H1 (cell line): ENCODE measurements at regions not wholly inside any gene's neighbourhood (a gene's known extent, or its start where the extent isn't known, plus 50 kb on each side); places are given as distances from the start of the nearest gene placed in this dataset.
"Not testable (repeated sequence)": the region's sequence is repeated elsewhere in the genome, so short reads cannot be mapped to it uniquely, and the experiment has no call there.

ENCODE experiments used
- CTCF ChIA-PET: fragments of 300-600 bp; sonication (Branson Sonifier 250); formaldehyde crosslinking; loops from one replicate; lab custom pipeline; 2021; ENCODE audit not compliant: partially characterized antibody; lab: Charles Lee
- POLR2A ChIA-PET: fragments of 300-600 bp; sonication (Branson Sonifier 250); formaldehyde crosslinking; loops from one replicate; lab custom pipeline; 2021; ENCODE audit warnings: inconsistent platforms; ENCODE audit not compliant: partially characterized antibody; lab: Charles Lee
- DNase-seq, 2 experiments: peaks; one replicate each; pipeline versions ENCODE4 v3.0.0 to v3.0.0-alpha.2; 2010 to 2022; ENCODE audit warnings: low spot score in 2 of 2, low read depth in 1 of 2, mixed read lengths in 1 of 2
- FAIRE-seq: peaks from 2 replicates; lab custom pipeline; 2011; peaks lifted over from hg19 to GRCh38; lab: Jason Lieb, UNC
- H2AFZ ChIP-seq: 2 replicates; pipeline ENCODE4 v1.8.1; 2012; ENCODE audit warnings: low read length, inconsistent platforms
- H2AK5ac ChIP-seq: 2 replicates; pipeline ENCODE4 v1.6.1; 2013; ENCODE audit warnings: low read depth, low read length
- H2BK120ac ChIP-seq: replicated peaks from 2 replicates; pipeline ENCODE3; 2013; ENCODE audit warnings: low read depth, low read length, inconsistent platforms
- H2BK12ac ChIP-seq: 2 replicates; pipeline ENCODE4 v1.6.1; 2013; ENCODE audit warnings: low read depth, low read length
- H2BK15ac ChIP-seq: 2 replicates; pipeline ENCODE4 v1.6.1; 2013; ENCODE audit warnings: low read length
- H2BK20ac ChIP-seq: 2 replicates; pipeline ENCODE4 v1.6.1; 2013; ENCODE audit warnings: low read length
- H2BK5ac ChIP-seq: 2 replicates; pipeline ENCODE4 v1.6.1; 2013; ENCODE audit warnings: low read depth, low read length
- H3K14ac ChIP-seq: 2 replicates; pipeline ENCODE4 v1.6.1; 2013; ENCODE audit warnings: inconsistent platforms; ENCODE audit not compliant: insufficient read length
- H3K18ac ChIP-seq: 2 replicates; pipeline ENCODE4 v1.6.1; 2013; ENCODE audit warnings: low read length; ENCODE audit errors: extremely low read depth
- H3K23ac ChIP-seq: 2 replicates; pipeline ENCODE4 v1.6.1; 2013; ENCODE audit warnings: inconsistent platforms; ENCODE audit not compliant: insufficient read length
- H3K23me2 ChIP-seq: 2 replicates; pipeline ENCODE4 v1.6.1; 2013; ENCODE audit warnings: low read depth, low read length
- H3K27ac ChIP-seq: 2 replicates; pipeline ENCODE4 v1.6.1; 2011; ENCODE audit warnings: low read depth, low read length, inconsistent platforms
- H3K27me3 ChIP-seq, 4 experiments: replicated peaks in 1 of 4; 1 replicate in 1 of 4; 2 replicates in 3 of 4; pipeline versions ENCODE4 v1.6.1 to v1.8.1; 2011 to 2013; ENCODE audit warnings: low read length in 3 of 4, mild to moderate bottlenecking in 3 of 4, inconsistent platforms in 2 of 4, mixed read lengths in 2 of 4, moderate library complexity in 1 of 4; ENCODE audit not compliant: control insufficient read depth in 3 of 4, insufficient read depth in 3 of 4; ENCODE audit errors: extremely low read depth in 1 of 4
- H3K36me3 ChIP-seq, 4 experiments: 2 replicates each; pipeline versions ENCODE4 v1.6.1 to v1.8.1; 2011 to 2013; ENCODE audit warnings: mild to moderate bottlenecking in 4 of 4, low read length in 3 of 4, moderate library complexity in 2 of 4, control low read depth in 1 of 4, inconsistent platforms in 1 of 4; ENCODE audit not compliant: insufficient read depth in 4 of 4, control insufficient read depth in 2 of 4
- H3K4ac ChIP-seq: replicated peaks from 2 replicates; pipeline ENCODE3; 2013; ENCODE audit warnings: low read length, low read depth, mixed read lengths, inconsistent platforms; ENCODE audit not compliant: insufficient read length
- H3K4me1 ChIP-seq, 4 experiments: replicated peaks in 1 of 4; 1 replicate in 1 of 4; 2 replicates in 3 of 4; pipeline versions ENCODE4 v1.6.1 to v1.8.1; 2011 to 2013; ENCODE audit warnings: low read length in 3 of 4, inconsistent platforms in 2 of 4, mixed read lengths in 1 of 4; ENCODE audit not compliant: insufficient read depth in 4 of 4, control insufficient read depth in 3 of 4
- H3K4me2 ChIP-seq, 2 experiments: 2 replicates each; pipeline versions ENCODE4 v1.6.1 to v1.8.1; 2011 to 2013; ENCODE audit warnings: low read depth in 2 of 2, low read length in 2 of 2, control low read depth in 1 of 2, inconsistent platforms in 1 of 2, mild to moderate bottlenecking in 1 of 2; ENCODE audit not compliant: insufficient read depth in 1 of 2
- H3K4me3 ChIP-seq, 4 experiments: fragments of 200-600, 300-600 bp in 1 of 4; sonication (generic), shearing (Covaris generic), sonication (Bioruptor Twin) in 1 of 4; 2 replicates each; pipeline versions ENCODE4 v1.5.1 to v1.8.1; 2011 to 2016; ENCODE audit warnings: low read length in 4 of 4, low read depth in 3 of 4, control low read depth in 2 of 4, inconsistent platforms in 2 of 4, mild to moderate bottlenecking in 2 of 4, mixed read lengths in 1 of 4, moderate library complexity in 1 of 4; ENCODE audit not compliant: insufficient read depth in 2 of 4; ENCODE audit errors: extremely low read depth in 1 of 4
- H3K56ac ChIP-seq: replicated peaks from 2 replicates; pipeline ENCODE3; 2013; ENCODE audit warnings: low read depth, mild to moderate bottlenecking, mixed read lengths, low read length, inconsistent platforms; ENCODE audit not compliant: insufficient read length
- H3K79me1 ChIP-seq: 2 replicates; pipeline ENCODE4 v1.6.1; 2013; ENCODE audit warnings: low read depth, low read length, control low read depth
- H3K79me2 ChIP-seq, 2 experiments: 2 replicates each; pipeline versions ENCODE4 v1.6.1 to v1.8.1; 2012 to 2013; ENCODE audit warnings: low read length in 2 of 2, mild to moderate bottlenecking in 2 of 2, inconsistent platforms in 1 of 2; ENCODE audit not compliant: insufficient read depth in 2 of 2, control insufficient read depth in 1 of 2
- H3K9ac ChIP-seq, 4 experiments: replicated peaks in 1 of 4; 1 replicate in 1 of 4; 2 replicates in 3 of 4; pipeline versions ENCODE4 v1.6.1 to v1.8.1; 2011 to 2013; ENCODE audit warnings: low read depth in 3 of 4, low read length in 3 of 4, control low read depth in 2 of 4, mild to moderate bottlenecking in 2 of 4, moderate library complexity in 2 of 4, inconsistent platforms in 1 of 4; ENCODE audit errors: extremely low read depth in 1 of 4
- H3K9me3 ChIP-seq, 2 experiments: 2 replicates each; pipeline versions ENCODE4 v1.6.1 to v1.8.1; 2012 to 2013; ENCODE audit warnings: mild to moderate bottlenecking in 2 of 2, moderate library complexity in 2 of 2, control low read depth in 1 of 2, inconsistent platforms in 1 of 2, low read depth in 1 of 2, low read length in 1 of 2, mixed read lengths in 1 of 2; ENCODE audit not compliant: insufficient read depth in 2 of 2
- H4K20me1 ChIP-seq, 2 experiments: replicated peaks in 1 of 2; 2 replicates each; pipeline versions ENCODE3 to v1.8.1; 2011 to 2013; ENCODE audit warnings: inconsistent platforms in 2 of 2, low read length in 2 of 2, mild to moderate bottlenecking in 1 of 2; ENCODE audit not compliant: insufficient read depth in 2 of 2, control insufficient read depth in 1 of 2
- H4K5ac ChIP-seq: 2 replicates; pipeline ENCODE4 v1.6.1; 2013; ENCODE audit warnings: low read length, low read depth, mixed read lengths, inconsistent platforms; ENCODE audit not compliant: insufficient read length
- H4K8ac ChIP-seq: 2 replicates; pipeline ENCODE4 v1.8.0; 2013; ENCODE audit warnings: mild to moderate bottlenecking, moderate library complexity, low read length, inconsistent platforms; ENCODE audit not compliant: insufficient read depth; ENCODE audit errors: extremely low read depth
- H4K91ac ChIP-seq: replicated peaks from 2 replicates; pipeline ENCODE3; 2013; ENCODE audit warnings: low read length, mixed read lengths, inconsistent platforms; ENCODE audit not compliant: insufficient read length
- whole genome bisulfite sequencing, 2 experiments: shearing (Covaris generic) in 1 of 2; methylation state at CpG; one replicate each; pipeline versions ENCODE4 v1.1.6 to v1.1.7; 2013 to 2015; ENCODE audit warnings: low lambda C conversion rate in 2 of 2, mixed read lengths in 2 of 2, inconsistent platforms in 1 of 2, low coverage in 1 of 2, missing lambda C conversion rate in 1 of 2; ENCODE audit not compliant: insufficient replicate concordance in 2 of 2, insufficient coverage in 1 of 2, insufficient read length in 1 of 2; ENCODE audit errors: extremely low coverage in 1 of 2, missing lambda C conversion rate in 1 of 2; 5-methylcytosine and 5-hydroxymethylcytosine counted together

DNA sequence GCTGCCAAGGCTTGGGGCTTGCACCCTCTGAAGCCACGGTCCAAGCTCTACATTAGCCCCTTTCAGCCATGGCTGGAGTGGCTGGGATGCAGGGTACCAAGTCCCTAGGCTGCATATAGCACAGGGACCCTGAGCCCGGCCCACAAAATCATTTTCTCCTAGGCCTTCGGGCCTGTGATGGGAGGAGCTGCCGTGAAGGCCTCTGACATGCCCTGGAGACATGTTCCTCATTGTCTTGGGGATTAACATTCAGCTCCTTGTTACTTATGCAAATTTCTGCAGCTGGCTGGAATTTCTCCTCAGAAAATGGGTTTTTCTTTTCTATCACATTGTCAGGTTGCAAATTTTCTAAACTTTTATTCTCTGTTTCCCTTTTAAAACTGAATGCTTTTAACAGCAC is 521.1 kb downstream of the DACH1 start:
- H3K9ac ChIP-seq, H4K20me1 ChIP-seq, H2BK5ac ChIP-seq, H3K4me2 ChIP-seq, POLR2A ChIA-PET, H3K23ac ChIP-seq, H3K9me3 ChIP-seq, H4K91ac ChIP-seq, H2BK120ac ChIP-seq, H3K14ac ChIP-seq, H2AFZ ChIP-seq, H3K27me3 ChIP-seq, H3K4ac ChIP-seq, H3K23me2 ChIP-seq, H2AK5ac ChIP-seq, FAIRE-seq, H3K56ac ChIP-seq, H3K27ac ChIP-seq, H3K4me3 ChIP-seq, H3K4me1 ChIP-seq, H4K8ac ChIP-seq, H2BK15ac ChIP-seq, H3K18ac ChIP-seq, H3K79me1 ChIP-seq, H2BK20ac ChIP-seq, H4K5ac ChIP-seq, H3K79me2 ChIP-seq, DNase-seq, H2BK12ac ChIP-seq, H3K36me3 ChIP-seq: not testable (repeated sequence)
- WGBS, 2 experiments: 94% methylated on average over 3 of the region's 4 CpGs; no CpG with 5 or more reads in 1 of the 2 experiments
- CTCF ChIA-PET: interaction anchor here (1.2 kb wide), 1 partner anchor 18 kb away, joined by 3 read pairs; no protein-coding TSS in a partner anchor
